Mammary epithelial cell (primary cell): ENCODE measurements at regions not wholly inside any gene's neighbourhood (a gene's known extent, or its start where the extent isn't known, plus 50 kb on each side); places are given as distances from the start of the nearest gene placed in this dataset.

Source experiments
- CTCF ChIP-seq, 2 donors: IDR thresholded peaks in 1 of 2; conservative IDR thresholded peaks in 1 of 2; 2 replicates each; pipeline ENCODE4 v1.5.1; 2011 to 2012; ENCODE audit warnings: inconsistent platforms in 2 of 2, low read length in 2 of 2, mild to moderate bottlenecking in 2 of 2, control low read depth in 1 of 2, low read depth in 1 of 2; ENCODE audit not compliant: insufficient read depth in 1 of 2; ENCODE audit errors: extremely low read depth in 1 of 2
- EZH2 ChIP-seq: IDR thresholded peaks from 2 replicates; pipeline ENCODE4 v1.6.1; 2012; ENCODE audit warnings: low read length, inconsistent platforms, borderline replicate concordance

GRCh38 chr18:22778996-22779395 lies 154.1 kb upstream of the RBBP8 start:
- TF ChIP-seq CTCF (conservative IDR thresholded peaks at IDR 0.05 in 1 of 2, IDR thresholded peaks at IDR 0.05 in 1 of 2; ENCODE audit: extremely low read depth in 1 of 2, insufficient read depth in 1 of 2, low read depth in 1 of 2, low read length in 2 of 2) (no peak), EZH2 (no peak)
